Neural cell (in vitro differentiated cells): ENCODE measurements at regions not wholly inside any gene's neighbourhood (a gene's known extent, or its start where the extent isn't known, plus 50 kb on each side); places are given as distances from the start of the nearest gene placed in this dataset.

Experiments
- H2AFZ ChIP-seq: fragments of 200-600, 300-800 bp; sonication (generic), shearing (Covaris generic); 2 replicates; pipeline ENCODE4 v1.6.0; 2014; ENCODE audit warnings: low read depth, mild to moderate bottlenecking, antibody characterized with exemption, low read length, moderate library complexity
- H3F3A ChIP-seq: fragments of 200-600 bp; shearing (Covaris generic); 2 replicates; pipeline ENCODE4 v1.6.1; 2016; ENCODE audit warnings: mild to moderate bottlenecking, moderate library complexity, mixed read lengths, antibody characterized with exemption, low read length; ENCODE audit not compliant: insufficient read depth, poor library complexity, severe bottlenecking
- H3K27ac ChIP-seq: fragments of 200-600, 300-800 bp; sonication (generic), shearing (Covaris generic); 2 replicates; pipeline ENCODE4 v1.5.1; 2014; ENCODE audit warnings: mild to moderate bottlenecking, low read length, moderate library complexity
- H3K27me3 ChIP-seq: fragments of 300-800, 200-600 bp; sonication (generic), shearing (Covaris generic); 2 replicates; pipeline ENCODE4 v1.6.0; 2014; ENCODE audit warnings: mild to moderate bottlenecking, low read depth, low read length, moderate library complexity; ENCODE audit not compliant: insufficient read depth
- H3K36me3 ChIP-seq: fragments of 300-800, 200-600 bp; sonication (generic), shearing (Covaris generic); 2 replicates; pipeline ENCODE4 v1.5.1; 2014; ENCODE audit warnings: mild to moderate bottlenecking, antibody characterized with exemption, low read length, moderate library complexity; ENCODE audit not compliant: insufficient read depth
- H3K4me2 ChIP-seq: fragments of 300-800, 200-600 bp; sonication (generic), shearing (Covaris generic); 2 replicates; pipeline ENCODE4 v1.6.0; 2014; ENCODE audit warnings: mild to moderate bottlenecking, low read length
- H3K4me3 ChIP-seq: fragments of 300-800, 200-600 bp; sonication (generic), shearing (Covaris generic); 2 replicates; pipeline ENCODE4 v1.5.1; 2014; ENCODE audit warnings: mild to moderate bottlenecking, low read length, moderate library complexity
- H3K79me2 ChIP-seq: fragments of 200-600 bp; shearing (Covaris generic); replicated peaks from 2 replicates; pipeline ENCODE4 v1.6.0; 2014; ENCODE audit warnings: mild to moderate bottlenecking, low read length, moderate library complexity; ENCODE audit not compliant: insufficient read depth
- H3K9ac ChIP-seq: fragments of 300-800, 200-600 bp; sonication (generic), shearing (Covaris generic); 2 replicates; pipeline ENCODE4 v1.6.1; 2016; ENCODE audit warnings: mild to moderate bottlenecking, low read length, mixed read lengths
- H3K9me2 ChIP-seq: fragments of 200-600 bp; shearing (Covaris generic); 2 replicates; pipeline ENCODE4 v1.6.1; 2016; ENCODE audit warnings: mild to moderate bottlenecking, low read length, mixed read lengths; ENCODE audit not compliant: insufficient read depth
- H3K9me3 ChIP-seq: fragments of 200-600, 300-800 bp; sonication (generic), shearing (Covaris generic); 2 replicates; pipeline ENCODE4 v1.6.1; 2016; ENCODE audit warnings: mild to moderate bottlenecking, mixed run types, low read length, moderate library complexity, mixed read lengths
- H4K20me1 ChIP-seq: fragments of 200-600 bp; shearing (Covaris generic); 2 replicates; pipeline ENCODE4 v1.6.1; 2016; ENCODE audit warnings: mild to moderate bottlenecking, mixed run types; ENCODE audit not compliant: insufficient read depth
- EP300 ChIP-seq: fragments of 450-650 bp; conservative IDR thresholded peaks from 2 replicates; pipeline ENCODE4 v1.6.1; 2014; ENCODE audit warnings: antibody characterized with exemption, mild to moderate bottlenecking, moderate library complexity; ENCODE audit not compliant: poor library complexity, severe bottlenecking
- EZH2 ChIP-seq: fragments of 200-600, 300-800 bp; shearing (Covaris generic), sonication (generic); IDR thresholded peaks from 2 replicates; pipeline ENCODE4 v1.6.1; 2014; ENCODE audit warnings: antibody characterized with exemption, low read length, borderline replicate concordance, mild to moderate bottlenecking; ENCODE audit not compliant: insufficient read depth, poor library complexity, severe bottlenecking
- MXI1 ChIP-seq: fragments of 450-650 bp; conservative IDR thresholded peaks from 2 replicates; pipeline ENCODE4 v1.6.1; 2014; ENCODE audit warnings: antibody characterized with exemption, mild to moderate bottlenecking; ENCODE audit not compliant: poor library complexity, severe bottlenecking
- POLR2AphosphoS5 ChIP-seq: IDR thresholded peaks from 2 replicates; pipeline ENCODE4 v1.6.1; 2012
- RAD21 ChIP-seq: fragments of 450-650 bp; conservative IDR thresholded peaks from 2 replicates; pipeline ENCODE4 v1.6.1; 2014; ENCODE audit warnings: antibody characterized with exemption, mild to moderate bottlenecking, moderate library complexity
- REST ChIP-seq: IDR thresholded peaks from 2 replicates; pipeline ENCODE4 v1.6.1; 2012; ENCODE audit warnings: borderline replicate concordance
- SMC3 ChIP-seq: fragments of 450-650 bp; conservative IDR thresholded peaks from 2 replicates; pipeline ENCODE4 v1.6.1; 2014; ENCODE audit warnings: antibody characterized with exemption, mild to moderate bottlenecking, moderate library complexity; ENCODE audit not compliant: poor library complexity
- TAF1 ChIP-seq: IDR thresholded peaks from 2 replicates; pipeline ENCODE4 v1.6.1; 2012; ENCODE audit warnings: low read depth
- TF ChIP-seq, protein P1 (sequence below): fragments of 450-650 bp; IDR thresholded peaks from 2 replicates; pipeline ENCODE4 v1.5.1; 2014; ENCODE audit warnings: antibody characterized with exemption, mild to moderate bottlenecking, moderate library complexity; ENCODE audit not compliant: poor library complexity, severe bottlenecking

GRCh38 chr3:106797461-106797860 lies 579.8 kb upstream of the CCDC54 start:
- TF ChIP-seq MXI1, result no peak
- no peak for TF ChIP-seq REST
- TF ChIP-seq, protein P1, sequence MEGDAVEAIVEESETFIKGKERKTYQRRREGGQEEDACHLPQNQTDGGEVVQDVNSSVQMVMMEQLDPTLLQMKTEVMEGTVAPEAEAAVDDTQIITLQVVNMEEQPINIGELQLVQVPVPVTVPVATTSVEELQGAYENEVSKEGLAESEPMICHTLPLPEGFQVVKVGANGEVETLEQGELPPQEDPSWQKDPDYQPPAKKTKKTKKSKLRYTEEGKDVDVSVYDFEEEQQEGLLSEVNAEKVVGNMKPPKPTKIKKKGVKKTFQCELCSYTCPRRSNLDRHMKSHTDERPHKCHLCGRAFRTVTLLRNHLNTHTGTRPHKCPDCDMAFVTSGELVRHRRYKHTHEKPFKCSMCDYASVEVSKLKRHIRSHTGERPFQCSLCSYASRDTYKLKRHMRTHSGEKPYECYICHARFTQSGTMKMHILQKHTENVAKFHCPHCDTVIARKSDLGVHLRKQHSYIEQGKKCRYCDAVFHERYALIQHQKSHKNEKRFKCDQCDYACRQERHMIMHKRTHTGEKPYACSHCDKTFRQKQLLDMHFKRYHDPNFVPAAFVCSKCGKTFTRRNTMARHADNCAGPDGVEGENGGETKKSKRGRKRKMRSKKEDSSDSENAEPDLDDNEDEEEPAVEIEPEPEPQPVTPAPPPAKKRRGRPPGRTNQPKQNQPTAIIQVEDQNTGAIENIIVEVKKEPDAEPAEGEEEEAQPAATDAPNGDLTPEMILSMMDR, result no peak
- no peak for TF ChIP-seq POLR2AphosphoS5
- no peak for TF ChIP-seq RAD21
- TF ChIP-seq TAF1, result no peak
- no peak for TF ChIP-seq SMC3
- no peak for TF ChIP-seq EZH2
- no peaks in the 10 kb centered on the region for H3F3A ChIP-seq
- H2AFZ ChIP-seq, result no peak overlapping the region
- H3K4me2 ChIP-seq, result no peak overlapping the region
- H3K27ac ChIP-seq, result no peak overlapping the region
- H3K27me3 ChIP-seq, result no peaks in the 10 kb centered on the region
- H3K9me2 ChIP-seq, result no peaks in the 10 kb centered on the region
- no peaks in the 10 kb centered on the region for H3K79me2 ChIP-seq
- no peaks in the 10 kb centered on the region for H3K36me3 ChIP-seq
- H3K9me3 ChIP-seq, result no peaks in the 10 kb centered on the region
- no peaks in the 10 kb centered on the region for H4K20me1 ChIP-seq
- H3K4me3 ChIP-seq, result no peak overlapping the region
- H3K9ac ChIP-seq, result no peak overlapping the region

- TF ChIP-seq MXI1 (no peak), EP300 (no peak), TAF1 (no peak), RAD21 (no peak), SMC3 (no peak), EZH2 (no peak), REST (no peak), POLR2AphosphoS5 (no peak)
- TF ChIP-seq, protein P1, result no peak
- no peaks in the 10 kb centered on the region for H3K79me2 ChIP-seq
- H3K4me3 ChIP-seq, result no peak overlapping the region
- no peaks in the 10 kb centered on the region for H3K9me3 ChIP-seq
- no peaks in the 10 kb centered on the region for H3K9me2 ChIP-seq
- no peaks in the 10 kb centered on the region for H3K36me3 ChIP-seq
- no peaks in the 10 kb centered on the region for H4K20me1 ChIP-seq
- H3K27me3 ChIP-seq, result no peaks in the 10 kb centered on the region
- no peak overlapping the region for H3K4me2 ChIP-seq
- H2AFZ ChIP-seq, result no peak overlapping the region
- no peak overlapping the region for H3K27ac ChIP-seq
- H3K9ac ChIP-seq, result no peak overlapping the region
- no peaks in the 10 kb centered on the region for H3F3A ChIP-seq
Observed at GRCh38 chr3:106805625-106806024, 571.6 kb upstream of the CCDC54 start.
